K562 (cell line): ENCODE measurements at regions not wholly inside any gene's neighbourhood (a gene's known extent, or its start where the extent isn't known, plus 50 kb on each side); places are given as distances from the start of the nearest gene placed in this dataset.

Experiments
- ATAC-seq: fragments of 200-7000 bp; cut with Tn5 transposase; 3 replicates; pipeline ENCODE4 v1.9.1; 2020; ENCODE audit warnings: moderate library complexity
- BruUV-seq: library from RNA; stranded (reverse); fragments of 400-500 nt; replicated peaks from 2 replicates; lab custom pipeline; 2021; lab: Mats Ljungman, UMichigan
- CTCF ChIA-PET: fragments of 300-600 bp; formaldehyde crosslinking; extraction: SDS; loops from one replicate; lab custom pipeline; 2021; ENCODE audit warnings: low intra/inter-chr PET ratio; lab: Yijun Ruan, JAX
- POLR2A ChIA-PET: fragments of 300-600, 350-650 bp; sonication (Branson Sonifier 250); formaldehyde crosslinking; extraction: SDS; loops from one replicate; lab custom pipeline; 2021; ENCODE audit warnings: antibody characterized with exemption, inconsistent platforms; lab: Yijun Ruan, JAX
- DNase-seq, 4 experiments: peaks; one replicate each; pipeline versions ENCODE4 v3.0.0 to v3.0.0-alpha.2; 2011 to 2018; ENCODE audit warnings: low spot score in 3 of 4, mixed read lengths in 3 of 4; ENCODE audit errors: extremely low read depth in 1 of 4
- FAIRE-seq: peaks from 2 replicates; lab custom pipeline; 2011; peaks lifted over from hg19 to GRCh38; lab: Jason Lieb, UNC
- H2AFZ ChIP-seq: 2 replicates; pipeline ENCODE4 v1.6.0; 2011; ENCODE audit warnings: low read depth, low read length, control low read depth, inconsistent platforms
- H3K27ac ChIP-seq: fragments of 200-600 bp; 3 replicates; pipeline ENCODE4 v1.8.0; 2011; ENCODE audit warnings: low read depth, mild to moderate bottlenecking, control low read depth, inconsistent platforms, low read length, moderate library complexity, mixed read lengths; ENCODE audit errors: extremely low read depth
- H3K27me3 ChIP-seq, 2 experiments: fragments of 300-600 bp in 1 of 2; 2 replicates in 1 of 2; 3 replicates in 1 of 2; pipeline versions ENCODE4 v1.6.0 to v1.8.0; 2011; ENCODE audit warnings: inconsistent platforms in 2 of 2, low read length in 2 of 2, mild to moderate bottlenecking in 1 of 2, mixed read lengths in 1 of 2, moderate library complexity in 1 of 2; ENCODE audit not compliant: control insufficient read depth in 2 of 2, insufficient read depth in 2 of 2
- H3K36me3 ChIP-seq: fragments of 300-600 bp; 3 replicates; pipeline ENCODE4 v1.8.0; 2011; ENCODE audit warnings: mild to moderate bottlenecking, low read length, inconsistent platforms; ENCODE audit not compliant: control insufficient read depth, insufficient read depth
- H3K4me1 ChIP-seq, 2 experiments: fragments of 200-600 bp in 1 of 2; replicated peaks in 1 of 2; 2 replicates in 1 of 2; 3 replicates in 1 of 2; pipeline versions ENCODE4 v1.5.1 to v1.8.0; 2011; ENCODE audit warnings: inconsistent platforms in 2 of 2, low read length in 2 of 2, mild to moderate bottlenecking in 1 of 2, mixed read lengths in 1 of 2, moderate library complexity in 1 of 2; ENCODE audit not compliant: control insufficient read depth in 2 of 2, insufficient read depth in 2 of 2
- H3K4me2 ChIP-seq: 2 replicates; pipeline ENCODE4 v1.6.1; 2011; ENCODE audit warnings: low read length, control low read depth, inconsistent platforms, mixed read lengths; ENCODE audit not compliant: insufficient read depth
- H3K4me3 ChIP-seq: fragments of 200-600 bp; sonication (generic), shearing (Covaris generic); 2 replicates; pipeline ENCODE4 v1.5.1; 2016; ENCODE audit warnings: control low read depth, inconsistent platforms
- H3K79me2 ChIP-seq: fragments of 200-600 bp; 3 replicates; pipeline ENCODE4 v1.8.0; 2011; ENCODE audit warnings: low read length, inconsistent platforms; ENCODE audit not compliant: control insufficient read depth, insufficient read depth
- H3K9ac ChIP-seq, 2 experiments: 2 replicates each; pipeline versions ENCODE4 v1.6.0 to v1.6.1; 2011; ENCODE audit warnings: low read depth in 2 of 2, low read length in 2 of 2, control low read depth in 1 of 2, inconsistent platforms in 1 of 2, mild to moderate bottlenecking in 1 of 2, mixed read lengths in 1 of 2; ENCODE audit not compliant: insufficient read depth in 1 of 2
- H3K9me1 ChIP-seq: one replicate; pipeline ENCODE4 v1.6.0; 2011; ENCODE audit warnings: inconsistent platforms, mild to moderate bottlenecking, low read length, moderate library complexity; ENCODE audit not compliant: control insufficient read depth, insufficient read depth
- H3K9me3 ChIP-seq: replicated peaks from 2 replicates; pipeline ENCODE4 v1.5.1; 2011; ENCODE audit warnings: low read depth, low read length, inconsistent platforms; ENCODE audit not compliant: control insufficient read depth, insufficient read depth
- H4K20me1 ChIP-seq: replicated peaks from 2 replicates; pipeline ENCODE4 v1.6.1; 2011; ENCODE audit warnings: low read length, inconsistent platforms, mixed read lengths; ENCODE audit not compliant: control insufficient read depth, insufficient read depth
- ATF7 ChIP-seq: fragments of 450-650 bp; IDR thresholded peaks from 2 replicates; pipeline ENCODE4 v1.7.1; 2014; ENCODE audit warnings: mild to moderate bottlenecking, moderate library complexity
- CREM ChIP-seq: IDR thresholded peaks from 2 replicates; pipeline ENCODE4 v1.6.1; 2014; ENCODE audit warnings: antibody characterized with exemption, low read depth
- KDM1A ChIP-seq, 2 experiments: fragments of 450-650 bp; IDR thresholded peaks; 2 replicates each; pipeline ENCODE4 v1.6.1; 2016; ENCODE audit warnings: mild to moderate bottlenecking in 2 of 2
- KLF6 ChIP-seq: fragments of 250-450 bp; sonication (Bioruptor Pico); IDR thresholded peaks from 2 replicates; pipeline ENCODE4 v1.4.0; 2020; ENCODE audit warnings: mild to moderate bottlenecking, moderate library complexity, borderline replicate concordance
- NCOA2 ChIP-seq, 2 experiments: fragments of 450-650 bp; IDR thresholded peaks; 2 replicates each; pipeline ENCODE4 v1.6.1; 2018; ENCODE audit warnings: mild to moderate bottlenecking in 2 of 2, moderate library complexity in 1 of 2; ENCODE audit not compliant: partially characterized antibody in 2 of 2
- TAL1 ChIP-seq: fragments of 450-650 bp; IDR thresholded peaks from 2 replicates; pipeline ENCODE4 v1.6.1; 2016; ENCODE audit warnings: mild to moderate bottlenecking
- TOE1 ChIP-seq, 2 experiments: fragments of 450-650 bp in 1 of 2; sonication (generic) in 1 of 2; formaldehyde crosslinking in 1 of 2; IDR thresholded peaks; 2 replicates each; pipeline versions ENCODE4 v1.7.1 to v1.8.0; 2016 to 2022; ENCODE audit warnings: borderline replicate concordance in 2 of 2, mild to moderate bottlenecking in 2 of 2, antibody characterized with exemption in 1 of 2, inconsistent platforms in 1 of 2, low read depth in 1 of 2, missing genetic modification reagents in 1 of 2, moderate library complexity in 1 of 2
- WGBS: fragments of 100-300 bp; shearing (Covaris generic); methylation state at CpG from one replicate; pipeline ENCODE4 v1.1.6; 2016; ENCODE audit warnings: low coverage, mixed read lengths; ENCODE audit not compliant: insufficient coverage; ENCODE audit errors: missing lambda C conversion rate; 5-methylcytosine and 5-hydroxymethylcytosine counted together
- in situ Hi-C: fragments of 300-500 bp; cut with MboI; formaldehyde crosslinking; loops from 4 replicates; pipeline ENCODE4 v1.15.0; 2018; ENCODE audit warnings: inconsistent platforms, mixed read lengths
- intact Hi-C: fragments of 100-400 bp; cut with micrococcal nuclease; formaldehyde crosslinking; loops from 2 replicates; pipeline ENCODE4 v1.14.2; 2022
- TF ChIP-seq, protein P1 (sequence below): fragments of 200-600 bp; sonication (generic); IDR thresholded peaks from one replicate; pipeline ENCODE4 v1.6.1; 2012; ENCODE audit warnings: mild to moderate bottlenecking, low read depth, low read length, inconsistent platforms

GRCh38 chr9:119029886-119030285, 339.3 kb downstream of the BRINP1 start:
- H3K4me1 ChIP-seq, result no peaks in the 10 kb centered on the region
- H3K4me3 ChIP-seq, result no peak overlapping the region
- no peaks in the 10 kb centered on the region for H3K9me1 ChIP-seq
- intact Hi-C loops, result no loop called here
- no peaks in the 10 kb centered on the region for H3K27me3 ChIP-seq
- BruUV-seq, result no TSS peak
- no peak overlapping the region for H3K4me2 ChIP-seq
- ATAC-seq (no peak), DNase-seq (no peak), FAIRE-seq (no peak)
- no peaks in the 10 kb centered on the region for H3K79me2 ChIP-seq
- no peaks in the 10 kb centered on the region for H4K20me1 ChIP-seq
- H3K9ac ChIP-seq, result no peak overlapping the region
- in situ Hi-C loops, result no loop called here
- no peaks in the 10 kb centered on the region for H3K36me3 ChIP-seq
- H3K27ac ChIP-seq, result no peak overlapping the region
- 0% methylated on average over 5 of the region's 5 CpGs for WGBS
- ChIA-PET POLR2A (no interaction called here), CTCF (no interaction called here)
- H3K9me3 ChIP-seq, result no peaks in the 10 kb centered on the region
- no peak overlapping the region for H2AFZ ChIP-seq
- TF ChIP-seq TAL1 (no peak), NCOA2 (IDR thresholded peaks at IDR 0.05; ENCODE audit: partially characterized antibody in 2 of 2) (no peak), KLF6 (CRISPR knock-in tag) (no peak), CREM (no peak), KDM1A (IDR thresholded peaks at IDR 0.05) (no peak), ATF7 (no peak), TOE1 (IDR thresholded peaks at IDR 0.05; ENCODE audit: borderline replicate concordance) (no peak), TOE1 (CRISPR knock-in tag; IDR thresholded peaks at IDR 0.05; ENCODE audit: borderline replicate concordance, low read depth) (no peak)
- TF ChIP-seq, protein P1, sequence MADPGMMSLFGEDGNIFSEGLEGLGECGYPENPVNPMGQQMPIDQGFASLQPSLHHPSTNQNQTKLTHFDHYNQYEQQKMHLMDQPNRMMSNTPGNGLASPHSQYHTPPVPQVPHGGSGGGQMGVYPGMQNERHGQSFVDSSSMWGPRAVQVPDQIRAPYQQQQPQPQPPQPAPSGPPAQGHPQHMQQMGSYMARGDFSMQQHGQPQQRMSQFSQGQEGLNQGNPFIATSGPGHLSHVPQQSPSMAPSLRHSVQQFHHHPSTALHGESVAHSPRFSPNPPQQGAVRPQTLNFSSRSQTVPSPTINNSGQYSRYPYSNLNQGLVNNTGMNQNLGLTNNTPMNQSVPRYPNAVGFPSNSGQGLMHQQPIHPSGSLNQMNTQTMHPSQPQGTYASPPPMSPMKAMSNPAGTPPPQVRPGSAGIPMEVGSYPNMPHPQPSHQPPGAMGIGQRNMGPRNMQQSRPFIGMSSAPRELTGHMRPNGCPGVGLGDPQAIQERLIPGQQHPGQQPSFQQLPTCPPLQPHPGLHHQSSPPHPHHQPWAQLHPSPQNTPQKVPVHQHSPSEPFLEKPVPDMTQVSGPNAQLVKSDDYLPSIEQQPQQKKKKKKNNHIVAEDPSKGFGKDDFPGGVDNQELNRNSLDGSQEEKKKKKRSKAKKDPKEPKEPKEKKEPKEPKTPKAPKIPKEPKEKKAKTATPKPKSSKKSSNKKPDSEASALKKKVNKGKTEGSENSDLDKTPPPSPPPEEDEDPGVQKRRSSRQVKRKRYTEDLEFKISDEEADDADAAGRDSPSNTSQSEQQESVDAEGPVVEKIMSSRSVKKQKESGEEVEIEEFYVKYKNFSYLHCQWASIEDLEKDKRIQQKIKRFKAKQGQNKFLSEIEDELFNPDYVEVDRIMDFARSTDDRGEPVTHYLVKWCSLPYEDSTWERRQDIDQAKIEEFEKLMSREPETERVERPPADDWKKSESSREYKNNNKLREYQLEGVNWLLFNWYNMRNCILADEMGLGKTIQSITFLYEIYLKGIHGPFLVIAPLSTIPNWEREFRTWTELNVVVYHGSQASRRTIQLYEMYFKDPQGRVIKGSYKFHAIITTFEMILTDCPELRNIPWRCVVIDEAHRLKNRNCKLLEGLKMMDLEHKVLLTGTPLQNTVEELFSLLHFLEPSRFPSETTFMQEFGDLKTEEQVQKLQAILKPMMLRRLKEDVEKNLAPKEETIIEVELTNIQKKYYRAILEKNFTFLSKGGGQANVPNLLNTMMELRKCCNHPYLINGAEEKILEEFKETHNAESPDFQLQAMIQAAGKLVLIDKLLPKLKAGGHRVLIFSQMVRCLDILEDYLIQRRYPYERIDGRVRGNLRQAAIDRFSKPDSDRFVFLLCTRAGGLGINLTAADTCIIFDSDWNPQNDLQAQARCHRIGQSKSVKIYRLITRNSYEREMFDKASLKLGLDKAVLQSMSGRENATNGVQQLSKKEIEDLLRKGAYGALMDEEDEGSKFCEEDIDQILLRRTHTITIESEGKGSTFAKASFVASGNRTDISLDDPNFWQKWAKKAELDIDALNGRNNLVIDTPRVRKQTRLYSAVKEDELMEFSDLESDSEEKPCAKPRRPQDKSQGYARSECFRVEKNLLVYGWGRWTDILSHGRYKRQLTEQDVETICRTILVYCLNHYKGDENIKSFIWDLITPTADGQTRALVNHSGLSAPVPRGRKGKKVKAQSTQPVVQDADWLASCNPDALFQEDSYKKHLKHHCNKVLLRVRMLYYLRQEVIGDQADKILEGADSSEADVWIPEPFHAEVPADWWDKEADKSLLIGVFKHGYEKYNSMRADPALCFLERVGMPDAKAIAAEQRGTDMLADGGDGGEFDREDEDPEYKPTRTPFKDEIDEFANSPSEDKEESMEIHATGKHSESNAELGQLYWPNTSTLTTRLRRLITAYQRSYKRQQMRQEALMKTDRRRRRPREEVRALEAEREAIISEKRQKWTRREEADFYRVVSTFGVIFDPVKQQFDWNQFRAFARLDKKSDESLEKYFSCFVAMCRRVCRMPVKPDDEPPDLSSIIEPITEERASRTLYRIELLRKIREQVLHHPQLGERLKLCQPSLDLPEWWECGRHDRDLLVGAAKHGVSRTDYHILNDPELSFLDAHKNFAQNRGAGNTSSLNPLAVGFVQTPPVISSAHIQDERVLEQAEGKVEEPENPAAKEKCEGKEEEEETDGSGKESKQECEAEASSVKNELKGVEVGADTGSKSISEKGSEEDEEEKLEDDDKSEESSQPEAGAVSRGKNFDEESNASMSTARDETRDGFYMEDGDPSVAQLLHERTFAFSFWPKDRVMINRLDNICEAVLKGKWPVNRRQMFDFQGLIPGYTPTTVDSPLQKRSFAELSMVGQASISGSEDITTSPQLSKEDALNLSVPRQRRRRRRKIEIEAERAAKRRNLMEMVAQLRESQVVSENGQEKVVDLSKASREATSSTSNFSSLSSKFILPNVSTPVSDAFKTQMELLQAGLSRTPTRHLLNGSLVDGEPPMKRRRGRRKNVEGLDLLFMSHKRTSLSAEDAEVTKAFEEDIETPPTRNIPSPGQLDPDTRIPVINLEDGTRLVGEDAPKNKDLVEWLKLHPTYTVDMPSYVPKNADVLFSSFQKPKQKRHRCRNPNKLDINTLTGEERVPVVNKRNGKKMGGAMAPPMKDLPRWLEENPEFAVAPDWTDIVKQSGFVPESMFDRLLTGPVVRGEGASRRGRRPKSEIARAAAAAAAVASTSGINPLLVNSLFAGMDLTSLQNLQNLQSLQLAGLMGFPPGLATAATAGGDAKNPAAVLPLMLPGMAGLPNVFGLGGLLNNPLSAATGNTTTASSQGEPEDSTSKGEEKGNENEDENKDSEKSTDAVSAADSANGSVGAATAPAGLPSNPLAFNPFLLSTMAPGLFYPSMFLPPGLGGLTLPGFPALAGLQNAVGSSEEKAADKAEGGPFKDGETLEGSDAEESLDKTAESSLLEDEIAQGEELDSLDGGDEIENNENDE, result no peak
